Erythroblast (primary cell): ENCODE measurements at regions not wholly inside any gene's neighbourhood (a gene's known extent, or its start where the extent isn't known, plus 50 kb on each side); places are given as distances from the start of the nearest gene placed in this dataset.

Experiments used
- GATA1 ChIP-seq: IDR thresholded peaks from 2 replicates; pipeline ENCODE4 v1.6.1; 2011; ENCODE audit warnings: low read depth, mild to moderate bottlenecking, control low read depth, low read length, moderate library complexity
- POLR2A ChIP-seq: IDR thresholded peaks from 2 replicates; pipeline ENCODE4 v1.6.1; 2011; ENCODE audit warnings: mild to moderate bottlenecking, low read length

- TF ChIP-seq POLR2A (no peak), GATA1 (no peak)
Observed at GRCh38 chr7:47125529-47125928, 456.4 kb downstream of the TNS3 start.
